Skin of body (tissue), 1 donor: ENCODE measurements at regions not wholly inside any gene's neighbourhood (a gene's known extent, or its start where the extent isn't known, plus 50 kb on each side); places are given as distances from the start of the nearest gene placed in this dataset.

Experiments
- DNase-seq: peaks from one replicate; lab custom pipeline; 2025; lab: John Stamatoyannopoulos, UW

DNA sequence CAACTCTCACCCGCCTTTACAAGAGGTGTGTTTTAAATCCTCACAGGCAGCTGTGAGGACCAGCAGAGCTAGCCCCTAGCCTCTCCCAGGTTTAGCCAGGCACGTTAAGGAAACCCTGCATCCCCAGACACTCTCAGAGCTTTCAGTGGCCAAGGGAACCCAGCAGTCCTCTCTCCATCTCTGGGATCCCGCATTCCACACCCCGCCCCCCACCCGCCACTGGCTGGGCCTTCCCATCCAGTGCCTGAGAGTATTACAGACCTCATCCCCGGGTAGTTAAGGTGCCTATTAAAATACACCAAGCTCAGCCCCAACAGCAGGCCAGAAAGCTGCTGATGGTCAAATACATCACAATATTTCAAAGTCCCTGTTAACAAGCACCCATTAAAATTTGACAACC, 256.2 kb downstream of the BCOR start:
- no peak for DNase-seq

- no peak for DNase-seq
Measured at GRCh38 chrX:39842281-39842973, 255.3 kb downstream of the BCOR start.

DNA sequence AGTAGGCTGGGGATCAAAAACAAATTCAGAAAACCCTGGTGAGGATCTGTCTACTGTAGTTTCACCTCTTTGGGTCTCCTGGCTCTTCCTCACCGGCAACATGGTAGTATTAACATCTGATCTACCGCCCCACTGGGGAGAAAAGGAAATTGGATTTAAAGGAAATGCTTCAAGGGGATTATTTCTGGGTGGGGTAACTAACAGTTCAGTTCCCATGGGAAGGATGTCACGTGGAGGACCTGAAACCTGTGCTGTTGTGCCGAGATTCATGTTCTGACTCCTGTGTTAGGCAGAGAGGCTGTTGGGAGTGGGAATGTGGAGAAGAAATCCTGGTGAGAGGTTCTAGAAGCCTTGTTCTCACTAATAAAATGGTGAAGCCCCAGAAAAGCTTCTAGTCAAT, 254.4 kb downstream of the BCOR start:
- DNase-seq, result no peak

DNA sequence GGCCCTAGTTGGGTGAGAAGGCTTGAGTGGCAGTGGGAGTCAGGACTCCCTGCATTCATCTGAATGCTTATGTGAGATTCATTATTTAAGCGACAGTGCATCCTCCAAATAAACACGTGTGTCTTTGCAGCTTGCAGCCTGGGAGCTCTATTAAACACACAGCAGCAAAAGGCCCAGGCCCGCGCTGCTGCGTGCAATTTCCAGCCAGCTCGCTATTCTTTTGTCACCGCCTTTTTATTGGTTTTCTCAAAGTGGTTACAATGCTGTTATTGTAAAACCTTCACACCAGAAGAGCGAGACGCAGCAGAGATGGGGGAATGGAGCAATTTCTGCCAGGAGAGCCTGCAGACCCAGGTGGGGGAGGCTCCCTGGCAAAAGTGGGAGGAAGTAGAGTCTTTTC, 252.5 kb downstream of the BCOR start:
- no peak for DNase-seq

GRCh38 chrX:39846460-39846859, 251.3 kb downstream of the BCOR start:
- DNase-seq, result no peak

- DNase-seq, result peak; percentile 8
Measured at GRCh38 chrX:39848243-39848642, 249.5 kb downstream of the BCOR start.

DNA sequence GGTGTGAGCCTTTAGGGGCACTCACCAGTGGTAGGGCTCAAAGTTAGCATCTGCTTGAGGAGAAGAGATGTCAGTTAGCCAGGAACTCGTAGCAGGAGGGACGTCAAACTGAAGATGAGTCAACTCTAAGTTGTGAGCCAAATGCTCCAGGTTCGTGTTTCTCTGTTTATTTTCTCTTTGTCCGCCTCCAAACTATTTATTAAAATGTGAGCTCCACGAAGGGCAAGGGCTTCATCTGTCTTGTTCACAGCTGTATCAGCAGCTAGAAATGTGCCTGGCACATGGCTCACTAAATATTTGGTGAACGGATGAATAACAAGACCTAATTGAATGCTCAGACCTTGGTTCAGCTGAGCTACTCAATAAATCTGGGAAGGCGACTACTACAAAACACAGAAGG, 248.9 kb downstream of the BCOR start:
- no peak for DNase-seq

DNA sequence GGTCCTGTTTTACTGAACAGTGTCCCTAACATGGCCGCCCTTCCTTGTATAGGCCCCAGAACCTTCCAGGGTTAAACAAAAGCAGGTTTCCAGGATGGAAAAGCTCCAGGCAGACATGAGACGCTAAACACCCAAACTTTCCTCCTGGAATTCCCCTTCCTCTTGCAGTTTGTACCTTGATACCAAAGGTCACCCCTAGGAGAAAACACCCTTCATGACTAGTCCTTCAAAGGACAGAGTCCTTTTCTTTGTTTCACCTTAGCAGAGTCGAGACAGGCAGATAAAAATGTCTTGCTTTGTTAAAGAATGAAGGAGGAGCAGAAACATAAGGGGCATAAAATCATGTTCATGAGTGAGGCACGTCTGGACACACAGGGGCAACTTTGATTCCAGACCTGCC, 247.5 kb downstream of the BCOR start:
- DNase-seq, result no peak

DNA sequence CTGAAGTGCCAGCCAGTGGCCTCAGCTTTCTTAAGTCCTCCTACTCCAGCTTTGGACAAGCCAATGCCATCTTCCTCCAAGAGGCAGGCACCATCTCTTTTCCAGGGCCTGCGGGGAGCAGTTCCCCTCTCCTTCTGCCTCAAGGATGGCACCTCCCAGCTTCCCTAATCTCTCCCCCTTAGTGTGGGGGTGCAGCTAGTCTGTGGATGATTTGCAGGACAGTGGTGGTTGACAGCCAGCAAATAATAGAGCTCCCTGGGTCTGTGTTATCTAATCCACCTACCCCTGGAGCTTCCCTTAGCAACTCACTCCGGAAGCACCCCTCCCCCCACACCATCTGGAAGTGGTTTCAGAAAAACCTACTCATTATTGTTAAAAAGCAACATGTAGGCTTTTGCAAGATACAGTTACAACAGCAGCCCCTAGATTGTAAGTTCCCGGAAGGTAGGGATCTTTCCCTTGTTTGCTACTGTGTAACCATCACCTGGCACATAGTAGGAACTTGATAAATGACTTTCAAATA, 247.1 kb downstream of the BCOR start:
- no peak for DNase-seq

DNA sequence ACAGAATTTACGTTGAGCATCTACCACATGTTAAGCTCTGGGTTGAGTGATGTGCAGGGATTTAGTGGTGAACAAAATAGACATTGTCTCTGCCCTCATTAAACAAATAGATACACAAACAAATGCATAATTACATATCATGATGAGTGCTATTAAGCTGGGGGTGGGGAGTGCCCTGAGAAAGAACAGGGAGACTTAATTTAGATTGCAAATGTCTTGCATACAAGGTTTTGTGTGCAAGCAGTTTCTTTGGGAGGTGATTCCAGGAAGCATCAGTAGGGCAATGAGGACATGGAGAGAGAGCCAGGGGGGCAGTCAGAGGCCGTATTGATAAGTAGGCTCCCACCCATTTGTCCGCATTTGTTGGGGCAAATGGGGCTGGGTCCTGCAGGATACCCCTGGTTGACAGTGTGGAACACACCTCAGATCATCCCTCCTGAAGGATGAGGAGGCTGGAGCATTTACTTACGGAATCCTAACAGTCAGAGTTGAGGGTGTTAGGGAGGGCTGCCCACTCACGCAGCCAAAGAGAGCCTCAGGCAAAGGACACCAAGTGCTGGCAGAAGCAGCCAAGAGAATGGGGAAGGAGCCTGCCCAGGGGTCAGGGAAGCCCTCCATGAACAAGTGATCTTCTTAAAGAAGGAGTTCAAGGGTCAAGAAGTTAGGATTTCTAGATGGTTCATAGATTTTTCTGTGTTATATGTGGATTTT, 245.9 kb downstream of the BCOR start:
- no peak for DNase-seq

DNA sequence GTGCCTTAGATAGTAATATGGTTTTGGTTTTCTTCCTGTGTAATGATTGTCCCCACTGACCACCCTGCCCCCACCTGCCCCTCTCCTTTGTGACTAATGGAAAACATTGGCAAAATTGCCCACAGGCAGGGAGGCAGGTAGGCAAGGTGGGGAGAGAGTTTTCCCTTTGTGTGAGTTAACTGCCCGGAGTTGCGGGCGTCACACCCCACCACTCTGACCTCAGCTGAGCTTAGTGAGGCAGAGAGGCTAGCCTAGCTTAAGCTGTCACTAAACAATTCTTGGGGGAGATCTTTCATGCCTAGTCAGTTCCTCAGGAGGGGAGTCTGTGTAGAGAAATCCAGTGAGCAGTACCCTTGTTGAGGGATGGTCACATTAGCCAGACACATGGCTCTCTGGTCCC, 245.3 kb downstream of the BCOR start:
- DNase-seq, result no peak

GRCh38 chrX:39853417-39854030, 244.2 kb downstream of the BCOR start:
- DNase-seq, result no peak

GRCh38 chrX:39854772-39855747, 242.7 kb downstream of the BCOR start:
- no peak for DNase-seq

- no peak for DNase-seq
Measured at GRCh38 chrX:39855748-39856129, 242.0 kb downstream of the BCOR start.

- DNase-seq, result no peak
Measured at GRCh38 chrX:39856472-39857121, 241.2 kb downstream of the BCOR start.

DNA sequence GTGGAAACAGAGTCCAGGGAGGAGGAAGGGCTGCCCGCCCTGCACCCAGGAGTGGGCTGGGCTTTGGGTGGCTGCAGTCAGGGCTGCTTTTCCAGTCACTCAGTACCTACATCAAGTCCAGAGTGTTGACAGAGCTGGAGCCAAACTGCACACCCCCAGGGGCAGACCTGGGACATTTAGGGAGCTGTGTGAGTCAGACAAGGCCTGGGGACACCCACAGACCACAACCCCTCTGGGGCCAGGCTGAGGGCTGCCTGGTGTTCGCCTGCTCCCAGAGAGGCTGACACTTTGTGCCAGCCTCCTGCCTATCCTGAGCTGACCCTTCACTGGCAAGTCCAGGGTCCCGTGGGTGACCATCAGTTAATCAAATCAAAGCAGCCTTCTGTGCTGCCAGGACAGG, 240.0 kb downstream of the BCOR start:
- DNase-seq, result no peak

DNA sequence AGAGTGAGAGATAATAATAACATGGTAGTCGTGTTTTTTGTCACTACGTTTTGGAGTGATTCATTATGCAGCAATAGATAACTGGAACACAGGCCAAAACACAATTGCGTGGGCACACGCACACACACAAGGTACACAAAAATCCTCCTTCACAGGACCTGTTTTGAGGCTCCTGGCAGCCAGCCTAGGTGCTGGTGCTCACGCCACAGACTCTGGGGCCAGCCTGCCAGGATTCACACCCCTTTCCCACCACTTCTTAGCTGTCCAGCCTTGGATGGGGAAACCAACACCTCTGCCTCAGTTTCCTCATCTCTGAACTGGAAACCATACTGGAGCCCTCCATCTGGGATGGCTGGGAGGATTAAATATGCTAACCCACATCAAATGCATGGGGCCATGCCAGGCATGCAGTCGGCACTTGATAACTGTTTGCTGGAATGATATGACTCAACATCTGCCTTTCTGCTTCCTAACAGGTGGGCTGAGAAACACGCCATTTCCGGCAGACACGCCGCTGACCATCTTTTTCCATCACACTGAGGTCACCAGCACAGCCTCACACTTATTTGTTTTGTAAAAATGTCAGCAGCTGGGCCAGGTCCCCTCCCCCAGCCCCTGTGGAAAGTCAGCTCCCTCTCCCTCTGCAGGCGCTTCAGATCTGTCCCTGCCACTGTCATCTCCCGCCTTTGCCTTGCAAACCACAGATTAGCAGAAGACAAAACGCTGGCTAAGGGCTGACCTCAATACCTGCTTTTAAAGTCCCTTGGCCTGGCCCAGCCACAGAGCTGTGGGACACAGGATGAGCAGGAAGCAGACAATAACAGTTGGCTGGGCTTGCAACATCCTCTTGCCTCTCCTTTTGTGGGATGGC, 237.5 kb downstream of the BCOR start:
- DNase-seq, result no peak

GRCh38 chrX:39862963-39863362, 234.8 kb downstream of the BCOR start:
- no peak for DNase-seq

DNA sequence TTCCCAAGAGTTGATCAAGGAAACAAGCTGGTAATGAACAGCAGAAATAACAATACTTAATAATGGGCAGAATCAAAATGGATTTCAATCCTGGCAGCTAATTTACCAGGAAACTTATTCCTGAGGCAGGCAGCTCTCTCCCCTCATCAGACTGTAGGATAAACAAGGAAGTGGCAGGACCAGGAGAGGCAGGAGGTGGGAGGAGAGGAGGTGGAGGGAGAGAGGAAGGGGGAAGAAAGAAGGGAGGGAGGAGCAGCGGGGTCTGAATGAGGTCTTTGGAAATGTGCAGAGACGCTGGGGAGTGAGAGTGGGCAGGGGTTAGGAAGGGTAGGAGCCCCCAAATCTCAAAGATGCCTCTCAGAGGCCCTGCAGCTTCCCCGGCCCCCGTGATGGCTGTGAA, 231.5 kb downstream of the BCOR start:
- no peak for DNase-seq
